OCI-LY7 (cell line): ENCODE measurements at regions not wholly inside any gene's neighbourhood (a gene's known extent, or its start where the extent isn't known, plus 50 kb on each side); places are given as distances from the start of the nearest gene placed in this dataset.

Source experiments
- BruUV-seq: library from RNA; stranded (reverse); fragments of 400-500 nt; replicated peaks from 2 replicates; lab custom pipeline; 2021; lab: Mats Ljungman, UMichigan
- CTCF ChIA-PET: fragments of 300-600 bp; sonication (Branson Sonifier 250); formaldehyde crosslinking; loops from one replicate; lab custom pipeline; 2022; ENCODE audit warnings: antibody characterized with exemption; ENCODE audit not compliant: unreplicated experiment; lab: Charles Lee
- POLR2A ChIA-PET: fragments of 300-600 bp; sonication (Branson Sonifier 250); formaldehyde crosslinking; loops from one replicate; lab custom pipeline; 2022; ENCODE audit warnings: antibody characterized with exemption; lab: Charles Lee
- DNase-seq: peaks from one replicate; pipeline ENCODE4 v3.0.0-alpha.2; 2015; ENCODE audit warnings: low spot score
- H2AFZ ChIP-seq: fragments of 200-600 bp; sonication (generic), shearing (Covaris generic); 2 replicates; pipeline ENCODE4 v1.6.1; 2014; ENCODE audit warnings: mild to moderate bottlenecking, antibody characterized with exemption, low read length, moderate library complexity
- H3K27ac ChIP-seq: fragments of 200-600 bp; sonication (generic); 2 replicates; pipeline ENCODE4 v1.5.1; 2014; ENCODE audit warnings: mixed run types, low read depth, mild to moderate bottlenecking, moderate library complexity, low read length, inconsistent platforms; ENCODE audit not compliant: poor library complexity, severe bottlenecking
- H3K36me3 ChIP-seq: fragments of 200-600 bp; sonication (generic); 2 replicates; pipeline ENCODE4 v1.6.1; 2014; ENCODE audit warnings: mild to moderate bottlenecking, antibody characterized with exemption, low read length, moderate library complexity, mixed read lengths; ENCODE audit not compliant: insufficient read depth
- H3K4me1 ChIP-seq: fragments of 200-600 bp; sonication (generic); 2 replicates; pipeline ENCODE4 v1.5.1; 2014; ENCODE audit warnings: mild to moderate bottlenecking, low read length; ENCODE audit not compliant: insufficient read depth, poor library complexity, severe bottlenecking
- H3K4me2 ChIP-seq: fragments of 200-600 bp; sonication (generic); 2 replicates; pipeline ENCODE4 v1.6.1; 2014; ENCODE audit warnings: mild to moderate bottlenecking, low read length
- H3K4me3 ChIP-seq: fragments of 200-600 bp; sonication (generic); 2 replicates; pipeline ENCODE4 v1.5.1; 2014; ENCODE audit warnings: mild to moderate bottlenecking, low read depth, low read length; ENCODE audit not compliant: poor library complexity, severe bottlenecking
- H3K79me2 ChIP-seq: fragments of 200-600 bp; sonication (generic); 2 replicates; pipeline ENCODE4 v1.6.1; 2016; ENCODE audit warnings: low read depth, mild to moderate bottlenecking, low read length, moderate library complexity, mixed read lengths; ENCODE audit not compliant: insufficient read depth
- H3K9me2 ChIP-seq: fragments of 200-600 bp; sonication (generic); 2 replicates; pipeline ENCODE4 v1.6.1; 2016; ENCODE audit warnings: mild to moderate bottlenecking, low read length, mixed read lengths; ENCODE audit not compliant: insufficient read depth
- H3K9me3 ChIP-seq: fragments of 200-600 bp; sonication (generic); 2 replicates; pipeline ENCODE4 v1.6.1; 2014; ENCODE audit warnings: mild to moderate bottlenecking, mixed run types, low read length, mixed read lengths
- H4K20me1 ChIP-seq: fragments of 200-600 bp; sonication (generic); 2 replicates; pipeline ENCODE4 v1.6.1; 2014; ENCODE audit warnings: mild to moderate bottlenecking, antibody characterized with exemption, low read length, moderate library complexity, mixed read lengths; ENCODE audit not compliant: insufficient read depth
- EZH2phosphoT487 ChIP-seq: fragments of 200-600 bp; sonication (generic); IDR thresholded peaks from 2 replicates; pipeline ENCODE4 v1.6.1; 2018; ENCODE audit warnings: low read depth, borderline replicate concordance, mild to moderate bottlenecking, mixed run types, antibody characterized with exemption, low read length, moderate library complexity, mixed read lengths
- intact Hi-C: fragments of 100-400 bp; cut with micrococcal nuclease; formaldehyde crosslinking; loops from one replicate; pipeline ENCODE4 v1.10.0; 2022; ENCODE audit not compliant: unreplicated experiment
- TF ChIP-seq, protein P1 (sequence below): fragments of 200-600 bp; sonication (generic); conservative IDR thresholded peaks from 2 replicates; pipeline ENCODE4 v1.5.1; 2014; ENCODE audit warnings: mild to moderate bottlenecking, antibody characterized with exemption, low read length, moderate library complexity, mixed read lengths

GRCh38 chr14:61885203-61885961 is 123.2 kb downstream of the SNAPC1 start:
- Histone ChIP-seq H3K79me2 (no peaks in the 10 kb centered on the region), H3K9me3 (no peaks in the 10 kb centered on the region), H3K4me3 (no peak overlapping the region), H3K4me2 (no peak overlapping the region), H2AFZ (no peak overlapping the region), H3K36me3 (no peaks in the 10 kb centered on the region), H3K9me2 (no peaks in the 10 kb centered on the region), H3K4me1 (peaks cover 11% of the 10 kb centered on the region), H4K20me1 (no peaks in the 10 kb centered on the region), H3K27ac (no peak overlapping the region)
- intact Hi-C loops, result no loop called here
- CTCF ChIA-PET, result no interaction called here
- BruUV-seq, result no TSS peak
- no peak for DNase-seq
- no peak for TF ChIP-seq EZH2phosphoT487
- TF ChIP-seq, protein P1, sequence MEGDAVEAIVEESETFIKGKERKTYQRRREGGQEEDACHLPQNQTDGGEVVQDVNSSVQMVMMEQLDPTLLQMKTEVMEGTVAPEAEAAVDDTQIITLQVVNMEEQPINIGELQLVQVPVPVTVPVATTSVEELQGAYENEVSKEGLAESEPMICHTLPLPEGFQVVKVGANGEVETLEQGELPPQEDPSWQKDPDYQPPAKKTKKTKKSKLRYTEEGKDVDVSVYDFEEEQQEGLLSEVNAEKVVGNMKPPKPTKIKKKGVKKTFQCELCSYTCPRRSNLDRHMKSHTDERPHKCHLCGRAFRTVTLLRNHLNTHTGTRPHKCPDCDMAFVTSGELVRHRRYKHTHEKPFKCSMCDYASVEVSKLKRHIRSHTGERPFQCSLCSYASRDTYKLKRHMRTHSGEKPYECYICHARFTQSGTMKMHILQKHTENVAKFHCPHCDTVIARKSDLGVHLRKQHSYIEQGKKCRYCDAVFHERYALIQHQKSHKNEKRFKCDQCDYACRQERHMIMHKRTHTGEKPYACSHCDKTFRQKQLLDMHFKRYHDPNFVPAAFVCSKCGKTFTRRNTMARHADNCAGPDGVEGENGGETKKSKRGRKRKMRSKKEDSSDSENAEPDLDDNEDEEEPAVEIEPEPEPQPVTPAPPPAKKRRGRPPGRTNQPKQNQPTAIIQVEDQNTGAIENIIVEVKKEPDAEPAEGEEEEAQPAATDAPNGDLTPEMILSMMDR, result no peak
- POLR2A ChIA-PET, result interaction anchor here (0.6 kb wide), 2 partner anchors 11 to 122 kb away, joined by 3 to 5 read pairs; no protein-coding TSS in a partner anchor

DNA sequence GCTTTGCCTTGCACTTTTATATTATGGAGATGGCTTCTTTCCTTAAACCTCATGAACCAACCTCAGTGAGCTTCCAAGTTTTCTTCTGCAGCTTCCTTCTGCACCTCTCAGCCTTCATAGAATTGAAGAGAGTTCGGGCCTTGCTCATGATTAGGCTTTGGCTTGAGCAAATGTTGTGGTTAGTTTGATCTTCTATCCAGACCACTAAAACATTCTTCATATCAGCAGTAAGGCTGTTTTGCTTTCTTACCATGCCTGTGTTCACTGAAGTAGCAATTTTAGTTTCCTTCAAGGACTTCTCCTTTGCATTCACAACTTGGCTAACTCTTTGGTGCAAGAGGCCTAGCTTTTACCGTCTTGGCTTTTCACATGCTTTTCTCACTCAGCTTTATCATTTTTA is 125.4 kb downstream of the SNAPC1 start:
- DNase-seq, result no peak
- H3K4me2 ChIP-seq, result no peak overlapping the region
- BruUV-seq, result no TSS peak
- no peak overlapping the region for H3K4me3 ChIP-seq
- H3K36me3 ChIP-seq, result no peaks in the 10 kb centered on the region
- ChIA-PET POLR2A (interaction anchor here (0.6 to 1.0 kb wide), 7 partner anchors 16 to 1486 kb away, joined by 3 to 7 read pairs (median 3); no protein-coding TSS in a partner anchor), CTCF (interaction anchor here (4.1 kb wide), 1 partner anchor 238 kb away, joined by 16 read pairs; no protein-coding TSS in a partner anchor)
- no peak overlapping the region for H3K27ac ChIP-seq
- TF ChIP-seq EZH2phosphoT487, result no peak
- TF ChIP-seq, protein P1, result no peak
- H2AFZ ChIP-seq, result no peak overlapping the region
- H3K79me2 ChIP-seq, result no peaks in the 10 kb centered on the region
- H3K9me2 ChIP-seq, result no peaks in the 10 kb centered on the region
- peaks cover 11% of the 10 kb centered on the region for H3K4me1 ChIP-seq
- no peaks in the 10 kb centered on the region for H3K9me3 ChIP-seq
- no peaks in the 10 kb centered on the region for H4K20me1 ChIP-seq
- intact Hi-C loops, result no loop called here

- intact Hi-C loops, result no loop called here
Measured at GRCh38 chr14:61889914-61890351, 127.7 kb downstream of the SNAPC1 start.

More at GRCh38 chr14:61889914-61890351, 127.7 kb downstream of the SNAPC1 start:
- H3K4me2 ChIP-seq, result peak overlapping the region; percentile 43
- H2AFZ ChIP-seq, result peak overlapping the region; percentile 70
- peak; percentile 73 for DNase-seq
- no peak overlapping the region for H3K4me3 ChIP-seq
- no peaks in the 10 kb centered on the region for H4K20me1 ChIP-seq
- H3K36me3 ChIP-seq, result no peaks in the 10 kb centered on the region
- H3K9me3 ChIP-seq, result no peaks in the 10 kb centered on the region
- no peaks in the 10 kb centered on the region for H3K79me2 ChIP-seq
- no peak overlapping the region for H3K27ac ChIP-seq
- POLR2A ChIA-PET, result interaction anchor here (0.6 to 1.3 kb wide), 6 partner anchors 12 to 1541 kb away, joined by 3 to 5 read pairs (median 4); partner anchors contain the start of gene SNAPC1
- H3K9me2 ChIP-seq, result no peaks in the 10 kb centered on the region
- CTCF ChIA-PET, result interaction anchor here (4.1 kb wide), 1 partner anchor 236 kb away, joined by 16 read pairs; no protein-coding TSS in a partner anchor
- BruUV-seq, result no TSS peak
- peaks cover 6% of the 10 kb centered on the region for H3K4me1 ChIP-seq
- TF ChIP-seq, protein P1, result peak; percentile 70
- no peak for TF ChIP-seq EZH2phosphoT487
